Erythroblast (primary cell): ENCODE measurements at regions not wholly inside any gene's neighbourhood (a gene's known extent, or its start where the extent isn't known, plus 50 kb on each side); places are given as distances from the start of the nearest gene placed in this dataset.

Experiments
- DNase-seq, 2 experiments: peaks; one replicate each; lab custom pipeline; 2025; lab: John Stamatoyannopoulos, UW
- GATA1 ChIP-seq: IDR thresholded peaks from 2 replicates; pipeline ENCODE4 v1.6.1; 2011; ENCODE audit warnings: low read depth, mild to moderate bottlenecking, control low read depth, low read length, moderate library complexity
- POLR2A ChIP-seq: IDR thresholded peaks from 2 replicates; pipeline ENCODE4 v1.6.1; 2011; ENCODE audit warnings: mild to moderate bottlenecking, low read length

- no peak for DNase-seq
- TF ChIP-seq POLR2A (no peak), GATA1 (no peak)
These were observed 94.7 kb upstream of the PLXNC1 start for GRCh38 chr12:94053676-94054075.

- no peak for DNase-seq
- TF ChIP-seq GATA1 (no peak), POLR2A (no peak)
These were observed 92.8 kb upstream of the PLXNC1 start for GRCh38 chr12:94055528-94055927.

GRCh38 chr12:94056419-94057158 lies 91.8 kb upstream of the PLXNC1 start:
- no peak for DNase-seq
- no peak for TF ChIP-seq GATA1
- no peak for TF ChIP-seq POLR2A

GRCh38 chr12:94057262-94058151 lies 90.9 kb upstream of the PLXNC1 start:
- TF ChIP-seq GATA1 (no peak), POLR2A (no peak)

GRCh38 chr12:94059394-94060368 lies 88.7 kb upstream of the PLXNC1 start:
- DNase-seq = no peak
- TF ChIP-seq POLR2A (no peak), GATA1 (no peak)

More at GRCh38 chr12:94057262-94058151, 90.9 kb upstream of the PLXNC1 start:
- DNase-seq = no peak

- TF ChIP-seq POLR2A (no peak), GATA1 (no peak)
- DNase-seq = no peak
These were observed 86.2 kb upstream of the PLXNC1 start for GRCh38 chr12:94062194-94062593.

GRCh38 chr12:94062796-94063635 lies 85.4 kb upstream of the PLXNC1 start:
- no peak for DNase-seq
- TF ChIP-seq GATA1 = no peak
- no peak for TF ChIP-seq POLR2A

GRCh38 chr12:94070520-94070919 lies 77.9 kb upstream of the PLXNC1 start:
- no peak for DNase-seq
- no peak for TF ChIP-seq GATA1
- no peak for TF ChIP-seq POLR2A

GRCh38 chr12:94071258-94071657 lies 77.1 kb upstream of the PLXNC1 start:
- no peak for DNase-seq

GRCh38 chr12:94073441-94074051 lies 74.8 kb upstream of the PLXNC1 start:
- no peak for DNase-seq

More at GRCh38 chr12:94071258-94071657, 77.1 kb upstream of the PLXNC1 start:
- no peak for TF ChIP-seq GATA1
- TF ChIP-seq POLR2A = no peak

GRCh38 chr12:94074216-94074979 lies 74.0 kb upstream of the PLXNC1 start:
- no peak for DNase-seq
- no peak for TF ChIP-seq POLR2A
- TF ChIP-seq GATA1 = no peak

More at GRCh38 chr12:94073441-94074051, 74.8 kb upstream of the PLXNC1 start:
- TF ChIP-seq POLR2A = no peak
- TF ChIP-seq GATA1 = no peak

GRCh38 chr12:94074980-94075629 lies 73.3 kb upstream of the PLXNC1 start:
- peak; percentile 29 to 57 for DNase-seq
- TF ChIP-seq POLR2A = no peak
